ENCODE measurements at regions not wholly inside any gene's neighbourhood (a gene's known extent, or its start where the extent isn't known, plus 50 kb on each side); places are given as distances from the start of the nearest gene placed in this dataset.

DNA sequence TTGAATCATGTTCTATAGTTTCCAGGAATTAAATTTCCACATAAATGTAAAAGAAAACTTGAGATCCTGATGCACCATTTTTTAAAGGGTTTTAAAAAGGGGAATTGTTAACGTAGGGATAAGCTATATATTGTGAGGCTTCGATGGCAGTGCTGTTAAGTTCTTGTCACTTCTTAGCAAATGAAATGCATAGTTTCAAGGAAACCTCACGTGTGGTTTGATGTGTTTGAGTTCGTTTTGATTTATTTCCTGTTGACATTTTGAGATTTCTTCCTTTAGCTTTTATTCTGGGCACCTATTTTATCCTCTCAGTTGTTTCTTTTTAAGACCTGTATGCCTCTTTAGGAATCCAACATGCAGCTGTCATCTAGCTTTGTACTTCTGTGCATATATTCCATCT lies 301.0 kb downstream of the DOCK8 start:
- no peak for DNase-seq
- H2AFZ ChIP-seq (ENCODE audit: insufficient read depth, low read length, poor library complexity) = no peak overlapping the region
- no peak overlapping the region for H3K9ac ChIP-seq (ENCODE audit: low read length)
- no peaks in the 10 kb centered on the region for H3K79me2 ChIP-seq (ENCODE audit: control insufficient read depth, insufficient read depth, low read length, poor library complexity)
- no peak overlapping the region for H2BK12ac ChIP-seq (ENCODE audit: low read length)
- no peak overlapping the region for H2AK5ac ChIP-seq (ENCODE audit: low read length)
- H3K79me1 ChIP-seq (ENCODE audit: low read length) = no peaks in the 10 kb centered on the region
- no peak overlapping the region for H4K91ac ChIP-seq (ENCODE audit: low read depth, low read length)
- no peaks in the 10 kb centered on the region for H3K36me3 ChIP-seq (ENCODE audit: control insufficient read depth in 1 of 2, insufficient read depth in 2 of 2, low read length in 2 of 2)
- no peak overlapping the region for H4K8ac ChIP-seq (ENCODE audit: low read depth, low read length)
- H3K27ac ChIP-seq (ENCODE audit: low read depth, low read length) = no peak overlapping the region
- no CpG with 5 or more reads among the region's 4 CpGs for WGBS (ENCODE audit: extremely low coverage, insufficient coverage, insufficient read length)
- H3K4me2 ChIP-seq (ENCODE audit: low read length) = no peak overlapping the region
- H3K4ac ChIP-seq (ENCODE audit: low read depth, low read length) = no peak overlapping the region
- peaks cover 0 to 2% of the 10 kb centered on the region in 2 experiments for H3K4me1 ChIP-seq (ENCODE audit: control insufficient read depth in 1 of 2, insufficient read depth in 2 of 2, low read length in 2 of 2)
- H3K4me3 ChIP-seq (ENCODE audit: low read depth, low read length) = no peak overlapping the region
- H2BK5ac ChIP-seq (ENCODE audit: low read depth, low read length, poor library complexity) = no peak overlapping the region
- H4K12ac ChIP-seq (ENCODE audit: low read depth, low read length) = no peak overlapping the region
- H3K18ac ChIP-seq (ENCODE audit: low read length) = no peak overlapping the region
- no peak overlapping the region for H3K23ac ChIP-seq (ENCODE audit: low read length)
- no peak overlapping the region for H3K14ac ChIP-seq (ENCODE audit: low read length)
- H3K27me3 ChIP-seq (ENCODE audit: insufficient read depth, low read length) = no peaks in the 10 kb centered on the region
- no peaks in the 10 kb centered on the region for H3K9me3 ChIP-seq (ENCODE audit: insufficient read depth, low read depth, low read length)
- no peak overlapping the region for H2BK120ac ChIP-seq (ENCODE audit: insufficient read depth, low read length, poor library complexity)

DNA sequence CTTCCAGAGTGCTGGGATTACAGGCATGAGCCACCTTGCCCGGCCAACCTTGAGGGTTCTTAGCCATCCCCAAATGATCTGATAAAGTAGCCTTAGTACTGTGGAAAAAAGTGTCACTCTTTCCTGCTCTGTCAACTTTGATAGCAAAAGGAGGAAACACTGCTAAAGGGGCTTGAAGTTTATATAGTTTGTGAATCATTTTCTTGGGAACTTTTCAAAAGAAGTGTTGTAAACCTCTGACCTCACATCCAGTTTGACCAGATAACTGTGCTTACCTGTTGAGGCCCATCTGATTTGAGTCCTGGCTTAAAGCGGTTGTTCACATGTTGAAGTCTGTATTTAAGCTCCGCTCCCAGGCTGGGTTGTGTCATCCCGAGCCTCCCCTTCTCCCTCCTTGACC lies 303.3 kb downstream of the DOCK8 start:
- Histone ChIP-seq H3K4me3 (ENCODE audit: low read depth, low read length) (no peak overlapping the region), H4K12ac (ENCODE audit: low read depth, low read length) (no peak overlapping the region), H3K79me1 (ENCODE audit: low read length) (no peaks in the 10 kb centered on the region), H4K8ac (ENCODE audit: low read depth, low read length) (no peak overlapping the region), H3K27me3 (ENCODE audit: insufficient read depth, low read length) (no peaks in the 10 kb centered on the region), H3K79me2 (ENCODE audit: control insufficient read depth, insufficient read depth, low read length, poor library complexity) (peaks cover 2% of the 10 kb centered on the region), H2BK5ac (ENCODE audit: low read depth, low read length, poor library complexity) (no peak overlapping the region), H3K4me2 (ENCODE audit: low read length) (no peak overlapping the region), H2BK12ac (ENCODE audit: low read length) (no peak overlapping the region), H3K9ac (ENCODE audit: low read length) (no peak overlapping the region), H3K4ac (ENCODE audit: low read depth, low read length) (no peak overlapping the region), H2BK120ac (ENCODE audit: insufficient read depth, low read length, poor library complexity) (no peak overlapping the region), H3K14ac (ENCODE audit: low read length) (no peak overlapping the region), H3K4me1 (ENCODE audit: control insufficient read depth in 1 of 2, insufficient read depth in 2 of 2, low read length in 2 of 2) (peaks cover 0 to 2% of the 10 kb centered on the region in 2 experiments), H2AFZ (ENCODE audit: insufficient read depth, low read length, poor library complexity) (no peak overlapping the region), H3K27ac (ENCODE audit: low read depth, low read length) (no peak overlapping the region), H3K9me3 (ENCODE audit: insufficient read depth, low read depth, low read length) (no peaks in the 10 kb centered on the region), H3K18ac (ENCODE audit: low read length) (no peak overlapping the region), H4K91ac (ENCODE audit: low read depth, low read length) (no peak overlapping the region), H2AK5ac (ENCODE audit: low read length) (no peak overlapping the region), H3K36me3 (ENCODE audit: control insufficient read depth in 1 of 2, insufficient read depth in 2 of 2, low read length in 2 of 2) (no peaks in the 10 kb centered on the region), H3K23ac (ENCODE audit: low read length) (no peak overlapping the region)
- WGBS (ENCODE audit: extremely low coverage, insufficient coverage, insufficient read length) = no CpG with 5 or more reads among the region's 4 CpGs
- peak in 1 of 2 donors; percentile 12 for DNase-seq

DNA sequence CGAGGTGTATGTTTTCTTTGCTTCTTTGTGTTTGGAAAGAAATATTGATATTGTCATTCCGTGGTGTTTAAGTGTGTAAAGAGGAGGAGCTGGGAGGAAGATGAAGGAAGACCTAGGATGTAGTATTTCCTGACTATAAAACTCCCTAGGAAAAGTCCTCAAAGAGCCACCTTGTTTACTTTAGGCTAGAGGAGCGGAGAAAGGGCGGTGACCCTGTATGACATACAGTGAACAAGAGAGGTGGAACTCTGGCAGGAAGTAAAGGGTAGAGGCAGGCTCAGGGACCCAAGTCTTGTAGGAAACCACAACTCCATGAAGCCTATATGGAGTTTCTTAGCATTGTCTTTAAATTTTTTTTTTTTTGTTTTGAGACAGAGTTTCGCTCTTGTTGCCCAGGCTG lies 303.9 kb downstream of the DOCK8 start:
- no peak overlapping the region for H3K27ac ChIP-seq (ENCODE audit: low read depth, low read length)
- H2AK5ac ChIP-seq (ENCODE audit: low read length) = no peak overlapping the region
- no peak overlapping the region for H3K9ac ChIP-seq (ENCODE audit: low read length)
- no peak for DNase-seq
- H3K79me1 ChIP-seq (ENCODE audit: low read length) = no peaks in the 10 kb centered on the region
- H3K14ac ChIP-seq (ENCODE audit: low read length) = no peak overlapping the region
- H3K4ac ChIP-seq (ENCODE audit: low read depth, low read length) = peak overlapping the region; percentile 64
- no peak overlapping the region for H3K4me2 ChIP-seq (ENCODE audit: low read length)
- no peak overlapping the region for H3K4me3 ChIP-seq (ENCODE audit: low read depth, low read length)
- H2BK120ac ChIP-seq (ENCODE audit: insufficient read depth, low read length, poor library complexity) = no peak overlapping the region
- no peak overlapping the region for H2BK5ac ChIP-seq (ENCODE audit: low read depth, low read length, poor library complexity)
- 100% methylated on average over 1 of the region's 5 CpGs for WGBS (ENCODE audit: extremely low coverage, insufficient coverage, insufficient read length)
- no peak overlapping the region for H4K91ac ChIP-seq (ENCODE audit: low read depth, low read length)
- H4K12ac ChIP-seq (ENCODE audit: low read depth, low read length) = no peak overlapping the region
- no peak overlapping the region for H3K18ac ChIP-seq (ENCODE audit: low read length)
- H2AFZ ChIP-seq (ENCODE audit: insufficient read depth, low read length, poor library complexity) = no peak overlapping the region
- H4K8ac ChIP-seq (ENCODE audit: low read depth, low read length) = no peak overlapping the region
- H3K4me1 ChIP-seq (ENCODE audit: control insufficient read depth in 1 of 2, insufficient read depth in 2 of 2, low read length in 2 of 2) = peaks cover 0 to 2% of the 10 kb centered on the region in 2 experiments
- no peaks in the 10 kb centered on the region for H3K36me3 ChIP-seq (ENCODE audit: control insufficient read depth in 1 of 2, insufficient read depth in 2 of 2, low read length in 2 of 2)
- peaks cover 2% of the 10 kb centered on the region for H3K79me2 ChIP-seq (ENCODE audit: control insufficient read depth, insufficient read depth, low read length, poor library complexity)
- H3K27me3 ChIP-seq (ENCODE audit: insufficient read depth, low read length) = no peaks in the 10 kb centered on the region
- H3K23ac ChIP-seq (ENCODE audit: low read length) = no peak overlapping the region
- H2BK12ac ChIP-seq (ENCODE audit: low read length) = no peak overlapping the region
- H3K9me3 ChIP-seq (ENCODE audit: insufficient read depth, low read depth, low read length) = no peaks in the 10 kb centered on the region

DNA sequence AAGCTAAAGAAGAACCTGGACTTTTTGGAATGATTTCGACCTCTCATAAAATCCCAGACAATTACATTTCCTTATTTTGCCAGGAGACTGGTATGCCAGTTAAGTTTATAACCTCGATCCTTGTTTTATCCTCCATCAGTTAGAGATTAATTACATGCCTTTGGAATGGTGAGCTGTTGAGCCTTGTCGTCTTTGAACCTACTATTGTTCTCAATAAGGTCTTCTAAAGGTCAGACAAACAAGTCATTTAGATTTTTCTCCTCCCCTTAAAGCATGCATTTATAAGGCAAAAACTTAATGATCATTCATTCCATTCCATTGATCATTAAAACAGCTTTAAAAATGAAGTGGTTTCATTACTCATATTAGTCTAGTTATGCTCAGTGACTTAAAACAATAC lies 304.9 kb downstream of the DOCK8 start:
- H3K4ac ChIP-seq (ENCODE audit: low read depth, low read length) = no peak overlapping the region
- H3K9ac ChIP-seq (ENCODE audit: low read length) = no peak overlapping the region
- no peaks in the 10 kb centered on the region for H3K79me1 ChIP-seq (ENCODE audit: low read length)
- H3K4me1 ChIP-seq (ENCODE audit: control insufficient read depth in 1 of 2, insufficient read depth in 2 of 2, low read length in 2 of 2) = peaks cover 0 to 2% of the 10 kb centered on the region in 2 experiments
- no peak overlapping the region for H3K4me3 ChIP-seq (ENCODE audit: low read depth, low read length)
- H4K12ac ChIP-seq (ENCODE audit: low read depth, low read length) = no peak overlapping the region
- H3K27ac ChIP-seq (ENCODE audit: low read depth, low read length) = no peak overlapping the region
- no peaks in the 10 kb centered on the region for H3K9me3 ChIP-seq (ENCODE audit: insufficient read depth, low read depth, low read length)
- H3K18ac ChIP-seq (ENCODE audit: low read length) = no peak overlapping the region
- no peak overlapping the region for H4K8ac ChIP-seq (ENCODE audit: low read depth, low read length)
- no peak overlapping the region for H3K4me2 ChIP-seq (ENCODE audit: low read length)
- H3K36me3 ChIP-seq (ENCODE audit: control insufficient read depth in 1 of 2, insufficient read depth in 2 of 2, low read length in 2 of 2) = no peaks in the 10 kb centered on the region
- H2BK5ac ChIP-seq (ENCODE audit: low read depth, low read length, poor library complexity) = no peak overlapping the region
- DNase-seq = no peak
- no peak overlapping the region for H2AFZ ChIP-seq (ENCODE audit: insufficient read depth, low read length, poor library complexity)
- H4K91ac ChIP-seq (ENCODE audit: low read depth, low read length) = no peak overlapping the region
- H2AK5ac ChIP-seq (ENCODE audit: low read length) = no peak overlapping the region
- no CpG with 5 or more reads among the region's 3 CpGs for WGBS (ENCODE audit: extremely low coverage, insufficient coverage, insufficient read length)
- no peak overlapping the region for H3K23ac ChIP-seq (ENCODE audit: low read length)
- no peak overlapping the region for H2BK12ac ChIP-seq (ENCODE audit: low read length)
- no peaks in the 10 kb centered on the region for H3K27me3 ChIP-seq (ENCODE audit: insufficient read depth, low read length)
- H3K14ac ChIP-seq (ENCODE audit: low read length) = no peak overlapping the region
- H2BK120ac ChIP-seq (ENCODE audit: insufficient read depth, low read length, poor library complexity) = no peak overlapping the region
- H3K79me2 ChIP-seq (ENCODE audit: control insufficient read depth, insufficient read depth, low read length, poor library complexity) = peaks cover 2% of the 10 kb centered on the region

Measured in trophoblast cell (in vitro differentiated cells and primary cell).